Esophagus squamous epithelium (tissue), 5 donors: ENCODE measurements at regions not wholly inside any gene's neighbourhood (a gene's known extent, or its start where the extent isn't known, plus 50 kb on each side); places are given as distances from the start of the nearest gene placed in this dataset.

Experiments used
- DNase-seq: peaks from one replicate; lab custom pipeline; 2025; lab: John Stamatoyannopoulos, UW
- H3K27ac ChIP-seq, 4 donors: fragments of 200-600 bp; sonication (generic); one replicate each; pipeline ENCODE4 v1.5.1; 2016 to 2019; ENCODE audit warnings: mild to moderate bottlenecking in 1 of 4
- H3K27me3 ChIP-seq, 4 donors: fragments of 200-600 bp; sonication (generic); 1 replicate in 3 of 4; 2 replicates in 1 of 4; pipeline versions ENCODE4 v1.5.1 to v1.6.0; 2017 to 2021; ENCODE audit warnings: antibody characterized with exemption in 1 of 4
- H3K36me3 ChIP-seq, 3 donors: fragments of 200-600 bp; sonication (generic); one replicate each; pipeline ENCODE4 v1.5.1; 2016 to 2019
- H3K4me1 ChIP-seq, 3 donors: fragments of 200-600 bp; sonication (generic); one replicate each; pipeline ENCODE4 v1.5.1; 2017 to 2019
- H3K4me3 ChIP-seq, 4 donors: fragments of 200-600 bp; sonication (generic); 1 replicate in 3 of 4; 2 replicates in 1 of 4; pipeline ENCODE4 v1.5.1; 2016 to 2019; ENCODE audit warnings: mild to moderate bottlenecking in 2 of 4, moderate library complexity in 1 of 4
- H3K9me3 ChIP-seq, 3 donors: fragments of 200-600 bp; sonication (generic); one replicate each; pipeline ENCODE4 v1.5.1; 2016 to 2019
- POLR2A ChIP-seq, 4 donors: fragments of 450-650 bp; IDR thresholded peaks; one replicate each; pipeline ENCODE4 v1.6.1; 2017; ENCODE audit warnings: antibody characterized with exemption in 4 of 4, mild to moderate bottlenecking in 4 of 4, moderate library complexity in 3 of 4
- WGBS, 2 donors: methylation state at CpG; one replicate each; pipeline ENCODE4 v1.1.5; 2018; 5-methylcytosine and 5-hydroxymethylcytosine counted together
- intact Hi-C: fragments of 100-400 bp; cut with DNase I; formaldehyde crosslinking; loops from one replicate; pipeline ENCODE4 v1.15.0; 2022
- TF ChIP-seq, protein P1 (sequence below), 6 experiments: fragments of 450-650 bp in 4 of 6; fragments of 200-600 bp in 2 of 6; sonication (generic) in 2 of 6; IDR thresholded peaks; one replicate each; pipeline ENCODE4 v1.5.1; 2016 to 2019; ENCODE audit warnings: antibody characterized with exemption in 6 of 6, mild to moderate bottlenecking in 4 of 6, moderate library complexity in 4 of 6
- donor health status: DM: yes; HTN: yes; CAD: no.

DNA sequence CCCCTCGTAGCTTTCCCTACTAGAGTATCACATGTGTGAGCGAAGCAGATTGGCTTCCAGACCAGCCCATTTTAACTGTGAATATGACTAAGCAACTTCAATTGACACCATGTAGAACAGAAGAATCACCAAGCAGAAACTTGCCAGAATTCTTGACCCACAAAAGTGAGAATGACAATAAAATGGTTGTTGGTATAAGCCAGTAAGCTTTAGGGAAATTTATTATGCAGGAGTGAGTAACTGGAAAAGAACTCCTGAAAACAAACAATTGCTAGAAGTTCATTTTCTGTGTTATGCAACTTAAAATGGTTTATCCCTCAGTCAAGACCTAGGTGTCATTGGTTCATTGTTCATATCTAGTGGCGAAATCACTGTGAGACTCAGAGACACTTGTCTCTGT, 303.1 kb downstream of the DMRT2 start:
- intact Hi-C loops: no loop called here
- Histone ChIP-seq H3K4me1 (no peaks in the 10 kb centered on the region), H3K27me3 (no peaks in the 10 kb centered on the region), H3K27ac (no peak overlapping the region), H3K9me3 (no peaks in the 10 kb centered on the region), H3K36me3 (no peaks in the 10 kb centered on the region), H3K4me3 (no peak overlapping the region)
- TF ChIP-seq, protein P1, sequence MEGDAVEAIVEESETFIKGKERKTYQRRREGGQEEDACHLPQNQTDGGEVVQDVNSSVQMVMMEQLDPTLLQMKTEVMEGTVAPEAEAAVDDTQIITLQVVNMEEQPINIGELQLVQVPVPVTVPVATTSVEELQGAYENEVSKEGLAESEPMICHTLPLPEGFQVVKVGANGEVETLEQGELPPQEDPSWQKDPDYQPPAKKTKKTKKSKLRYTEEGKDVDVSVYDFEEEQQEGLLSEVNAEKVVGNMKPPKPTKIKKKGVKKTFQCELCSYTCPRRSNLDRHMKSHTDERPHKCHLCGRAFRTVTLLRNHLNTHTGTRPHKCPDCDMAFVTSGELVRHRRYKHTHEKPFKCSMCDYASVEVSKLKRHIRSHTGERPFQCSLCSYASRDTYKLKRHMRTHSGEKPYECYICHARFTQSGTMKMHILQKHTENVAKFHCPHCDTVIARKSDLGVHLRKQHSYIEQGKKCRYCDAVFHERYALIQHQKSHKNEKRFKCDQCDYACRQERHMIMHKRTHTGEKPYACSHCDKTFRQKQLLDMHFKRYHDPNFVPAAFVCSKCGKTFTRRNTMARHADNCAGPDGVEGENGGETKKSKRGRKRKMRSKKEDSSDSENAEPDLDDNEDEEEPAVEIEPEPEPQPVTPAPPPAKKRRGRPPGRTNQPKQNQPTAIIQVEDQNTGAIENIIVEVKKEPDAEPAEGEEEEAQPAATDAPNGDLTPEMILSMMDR (IDR thresholded peaks at IDR 0.05): no peak
- no peak for TF ChIP-seq POLR2A (IDR thresholded peaks at IDR 0.05)
- WGBS, 2 donors: 63 to 68% methylated on average over 3 of the region's 3 CpGs
- no peak for DNase-seq

DNA sequence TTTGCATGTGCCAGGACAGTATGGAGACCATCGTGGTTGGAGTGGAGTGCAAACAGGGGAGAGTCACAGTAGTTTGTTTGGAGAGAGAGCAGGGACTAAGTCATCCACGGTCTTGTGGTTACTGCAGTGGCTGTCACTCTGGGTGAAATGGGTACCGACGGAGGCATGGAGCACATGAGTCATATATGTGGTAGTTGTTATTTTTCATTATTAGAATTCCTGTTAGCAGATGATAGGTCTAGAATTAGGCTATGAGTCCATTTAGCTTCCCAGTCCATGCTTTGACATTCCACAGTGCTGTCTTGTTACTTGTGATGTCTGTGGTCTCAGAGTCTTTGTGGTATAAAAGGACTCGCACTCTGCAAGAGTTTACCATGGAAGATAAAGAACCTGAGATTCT, 303.9 kb downstream of the DMRT2 start:
- Histone ChIP-seq H3K27me3 (no peaks in the 10 kb centered on the region), H3K4me1 (no peaks in the 10 kb centered on the region), H3K4me3 (no peak overlapping the region), H3K36me3 (no peaks in the 10 kb centered on the region), H3K27ac (no peak overlapping the region), H3K9me3 (no peaks in the 10 kb centered on the region)
- no peak for DNase-seq
- WGBS, 2 donors: 58 to 81% methylated on average over 5 of the region's 5 CpGs
- no peak for TF ChIP-seq POLR2A (IDR thresholded peaks at IDR 0.05)
- TF ChIP-seq, protein P1 (IDR thresholded peaks at IDR 0.05): no peak
- intact Hi-C loops: no loop called here

DNA sequence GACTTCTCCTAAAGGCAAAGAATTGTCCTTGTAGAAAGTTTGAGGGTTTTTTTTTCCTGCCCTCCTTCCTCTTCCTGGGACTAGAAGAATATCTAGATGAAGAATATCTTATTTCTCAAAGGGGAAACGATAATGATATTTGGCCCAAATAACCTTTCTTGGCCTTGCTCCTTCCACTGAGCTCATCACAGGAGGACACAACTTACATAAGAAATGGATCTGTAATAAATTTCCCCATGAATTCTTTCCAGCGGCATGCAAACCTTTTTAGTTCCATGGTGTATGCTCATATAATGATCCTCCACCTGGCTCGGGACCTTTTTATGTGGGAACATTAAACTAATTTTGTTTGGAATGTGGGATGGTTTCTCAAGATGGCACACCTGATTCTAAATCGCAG, 304.4 kb downstream of the DMRT2 start:
- Histone ChIP-seq H3K4me3 (no peak overlapping the region), H3K27ac (no peak overlapping the region), H3K9me3 (no peaks in the 10 kb centered on the region), H3K27me3 (no peaks in the 10 kb centered on the region), H3K36me3 (no peaks in the 10 kb centered on the region), H3K4me1 (no peaks in the 10 kb centered on the region)
- TF ChIP-seq POLR2A (IDR thresholded peaks at IDR 0.05): no peak
- TF ChIP-seq, protein P1 (IDR thresholded peaks at IDR 0.05): no peak
- intact Hi-C loops: no loop called here
- no peak for DNase-seq
- WGBS, 2 donors: 89 to 95% methylated on average over 3 to 4 of the region's 4 CpGs

DNA sequence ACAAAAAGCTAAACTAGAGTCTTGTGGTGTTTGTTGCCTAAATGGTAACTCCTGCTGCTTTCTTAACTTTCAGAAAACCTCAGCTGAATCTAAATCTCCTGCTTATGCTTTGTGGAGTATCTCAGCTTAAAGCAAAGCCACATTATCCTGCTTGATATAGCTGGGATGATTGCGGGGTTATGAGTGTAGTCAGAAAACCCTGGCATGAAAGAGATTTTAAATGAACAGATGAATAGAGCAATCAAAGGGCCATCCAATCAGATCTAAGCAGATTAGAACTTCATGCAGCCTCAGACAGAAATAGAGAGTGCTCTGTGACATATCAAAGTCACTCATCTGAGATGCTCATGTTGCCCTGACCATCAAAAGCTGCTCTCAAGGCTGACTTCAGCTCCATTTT, 305.5 kb downstream of the DMRT2 start:
- Histone ChIP-seq H3K27me3 (no peaks in the 10 kb centered on the region), H3K36me3 (no peaks in the 10 kb centered on the region), H3K4me3 (no peak overlapping the region), H3K9me3 (no peaks in the 10 kb centered on the region), H3K27ac (no peak overlapping the region), H3K4me1 (no peaks in the 10 kb centered on the region)
- WGBS, 2 donors: 56 to 72% methylated on average over 1 of the region's 1 CpG
- DNase-seq: no peak
- TF ChIP-seq POLR2A (IDR thresholded peaks at IDR 0.05): no peak
- TF ChIP-seq, protein P1 (IDR thresholded peaks at IDR 0.05): no peak
- intact Hi-C loops: no loop called here

DNA sequence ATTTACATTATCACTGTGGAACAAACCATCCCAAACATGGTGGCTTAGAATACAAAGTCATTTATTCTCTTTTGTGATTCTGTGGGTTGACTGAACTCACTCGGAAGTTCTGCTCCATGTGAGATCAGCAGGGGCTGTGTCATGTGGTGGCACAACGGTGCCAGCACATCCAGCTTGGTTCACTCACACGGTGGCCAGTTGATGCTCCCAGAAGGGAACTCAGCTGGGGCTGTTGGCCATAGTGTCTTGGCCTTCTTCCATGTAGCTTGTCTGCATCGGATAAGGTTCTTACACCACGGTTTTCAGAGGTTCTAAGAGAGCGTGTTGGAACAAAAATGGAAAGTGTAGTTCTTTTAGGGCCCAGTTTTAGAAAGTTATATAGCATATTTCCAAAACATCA, 312.7 kb downstream of the DMRT2 start:
- no peak overlapping the region for H3K27ac ChIP-seq
- no peaks in the 10 kb centered on the region for H3K36me3 ChIP-seq
- no peaks in the 10 kb centered on the region for H3K9me3 ChIP-seq
- no peak for DNase-seq
- no peaks in the 10 kb centered on the region for H3K4me1 ChIP-seq
- no peak for TF ChIP-seq POLR2A (IDR thresholded peaks at IDR 0.05)
- TF ChIP-seq, protein P1 (IDR thresholded peaks at IDR 0.05): no peak
- intact Hi-C loops: no loop called here
- 80 to 98% methylated on average over 5 to 6 of the region's 6 CpGs for WGBS, 2 donors
- H3K27me3 ChIP-seq: no peaks in the 10 kb centered on the region
- H3K4me3 ChIP-seq: no peak overlapping the region
